ENCODE measurements at regions not wholly inside any gene's neighbourhood (a gene's known extent, or its start where the extent isn't known, plus 50 kb on each side); places are given as distances from the start of the nearest gene placed in this dataset.

DNA sequence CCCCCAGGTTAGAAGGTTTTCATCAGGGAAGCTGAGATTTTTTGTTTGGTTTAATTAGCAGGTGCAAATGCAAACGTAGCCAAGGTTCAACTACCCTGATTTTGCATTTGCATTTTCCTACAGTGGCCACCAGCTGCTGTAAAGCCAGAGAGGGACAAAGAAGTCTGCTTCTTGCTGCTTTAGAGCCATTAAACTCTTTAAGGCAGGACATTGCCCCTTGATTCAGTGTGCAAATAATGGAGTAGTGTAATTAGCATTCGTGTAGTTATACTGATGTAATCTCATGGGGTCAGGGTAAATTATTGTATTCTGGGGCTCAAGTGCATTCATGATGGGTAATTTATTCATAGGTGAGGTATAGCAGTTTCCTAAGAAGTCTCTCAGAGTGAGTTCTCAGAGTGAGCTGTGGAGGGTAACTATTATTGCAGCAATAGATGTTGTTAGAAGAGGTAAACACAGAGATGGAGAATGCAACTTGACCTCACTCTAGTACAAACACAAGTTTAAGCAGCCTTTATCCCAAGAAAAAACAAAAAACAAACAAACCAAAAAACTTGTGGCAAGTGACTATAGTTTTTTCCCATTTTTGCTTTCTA lies 526.5 kb downstream of the KIF4B start:
- POLR2A ChIA-PET, result no interaction called here
- Histone ChIP-seq H3K27me3 (ENCODE audit: control insufficient read depth in 2 of 2, insufficient read depth in 2 of 2, low read length in 2 of 2) (no peaks in the 10 kb centered on the region), H3K36me3 (ENCODE audit: control insufficient read depth, insufficient read depth, low read length) (no peaks in the 10 kb centered on the region), H3K4me3 (no peak overlapping the region), H3K79me2 (ENCODE audit: control insufficient read depth, insufficient read depth, low read length) (no peaks in the 10 kb centered on the region), H4K20me1 (replicated peaks; ENCODE audit: control insufficient read depth, insufficient read depth, low read length) (no peaks in the 10 kb centered on the region), H2AFZ (ENCODE audit: low read depth, low read length) (no peak overlapping the region), H3K27ac (ENCODE audit: extremely low read depth, low read depth, low read length) (no peak overlapping the region), H3K9me3 (replicated peaks; ENCODE audit: control insufficient read depth, insufficient read depth, low read depth, low read length) (no peaks in the 10 kb centered on the region; the same call in 1 of the 2 replicates), H3K4me1 (replicated peaks in 1 of 2; ENCODE audit: control insufficient read depth in 2 of 2, insufficient read depth in 2 of 2, low read length in 2 of 2) (no peaks in the 10 kb centered on the region), H3K9ac (ENCODE audit: insufficient read depth in 1 of 2, low read depth in 2 of 2, low read length in 2 of 2) (no peak overlapping the region), H3K9me1 (ENCODE audit: control insufficient read depth, insufficient read depth, low read length) (no peaks in the 10 kb centered on the region), H3K4me2 (ENCODE audit: insufficient read depth, low read length) (no peak overlapping the region)
- BruUV-seq (replicated peaks), result no TSS peak
- in situ Hi-C loops (cut with MboI), result no loop called here
- intact Hi-C loops (cut with micrococcal nuclease), result no loop called here
- WGBS (ENCODE audit: insufficient coverage, low coverage, missing lambda C conversion rate), result 0% methylated on average over 2 of the region's 2 CpGs
- CTCF ChIA-PET (ENCODE audit: low intra/inter-chr PET ratio), result no interaction called here
- DNase-seq (ENCODE audit: extremely low read depth in 1 of 4, low spot score in 3 of 4) (no peak), FAIRE-seq (no peak), ATAC-seq (no peak)
- TF ChIP-seq NCOA2 (IDR thresholded peaks at IDR 0.05; ENCODE audit: partially characterized antibody in 2 of 2), result no peak
- no peak for TF ChIP-seq TFAP4 (CRISPR knock-in tag; IDR thresholded peaks at IDR 0.05; ENCODE audit: borderline replicate concordance)

DNA sequence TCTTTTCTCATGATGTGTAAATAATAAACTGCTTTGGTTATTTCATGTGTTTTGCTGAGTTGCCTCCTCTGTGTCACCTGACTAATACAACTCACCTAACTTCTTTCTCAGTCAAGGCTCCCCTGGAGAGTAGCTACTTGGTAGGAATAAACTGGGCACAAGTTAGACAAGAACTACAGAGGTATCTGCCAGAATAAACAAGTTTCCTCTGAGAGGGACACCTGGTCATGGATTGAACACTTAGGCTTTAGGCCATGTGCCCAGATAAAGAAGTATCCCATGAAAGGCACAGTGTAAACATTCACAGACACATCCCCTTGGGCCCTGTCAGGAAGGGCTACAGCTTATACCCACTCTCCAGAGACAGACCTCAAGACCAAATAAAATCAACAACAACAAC lies 532.5 kb downstream of the KIF4B start:
- Histone ChIP-seq H3K4me3 (no peak overlapping the region), H3K4me1 (replicated peaks in 1 of 2; ENCODE audit: control insufficient read depth in 2 of 2, insufficient read depth in 2 of 2, low read length in 2 of 2) (no peaks in the 10 kb centered on the region), H4K20me1 (replicated peaks; ENCODE audit: control insufficient read depth, insufficient read depth, low read length) (no peaks in the 10 kb centered on the region), H3K9me3 (replicated peaks; ENCODE audit: control insufficient read depth, insufficient read depth, low read depth, low read length) (no peaks in the 10 kb centered on the region; the same call in 1 of the 2 replicates), H3K27me3 (ENCODE audit: control insufficient read depth in 2 of 2, insufficient read depth in 2 of 2, low read length in 2 of 2) (no peaks in the 10 kb centered on the region), H3K36me3 (ENCODE audit: control insufficient read depth, insufficient read depth, low read length) (no peaks in the 10 kb centered on the region), H3K79me2 (ENCODE audit: control insufficient read depth, insufficient read depth, low read length) (no peaks in the 10 kb centered on the region), H3K4me2 (ENCODE audit: insufficient read depth, low read length) (no peak overlapping the region), H3K9ac (ENCODE audit: insufficient read depth in 1 of 2, low read depth in 2 of 2, low read length in 2 of 2) (no peak overlapping the region), H3K9me1 (ENCODE audit: control insufficient read depth, insufficient read depth, low read length) (no peaks in the 10 kb centered on the region), H3K27ac (ENCODE audit: extremely low read depth, low read depth, low read length) (no peak overlapping the region), H2AFZ (ENCODE audit: low read depth, low read length) (no peak overlapping the region)
- DNase-seq (ENCODE audit: extremely low read depth in 1 of 4, low spot score in 3 of 4) (no peak), ATAC-seq (no peak), FAIRE-seq (no peak)
- in situ Hi-C loops (cut with MboI) (no loop called here), intact Hi-C loops (cut with micrococcal nuclease) (no loop called here)
- POLR2A ChIA-PET, result interaction anchor here (0.6 kb wide), 1 partner anchor 1234 kb away, joined by 3 read pairs; no protein-coding TSS in a partner anchor
- no TSS peak for BruUV-seq (replicated peaks)
- CTCF ChIA-PET (ENCODE audit: low intra/inter-chr PET ratio), result interaction anchor here (0.6 kb wide), 1 partner anchor 17 kb away, joined by 3 read pairs; no protein-coding TSS in a partner anchor
- TF ChIP-seq RHOXF2B (CRISPR knock-in tag; conservative IDR thresholded peaks at IDR 0.05) (no peak), SAP30 (IDR thresholded peaks at IDR 0.05; ENCODE audit: borderline replicate concordance, insufficient read depth, low read depth, low read length, poor library complexity, severe bottlenecking) (no peak), ZNF778 (CRISPR knock-in tag; IDR thresholded peaks at IDR 0.05) (no peak), FOXP4 (CRISPR knock-in tag; IDR thresholded peaks at IDR 0.05; ENCODE audit: borderline replicate concordance) (no peak), BCOR (IDR thresholded peaks at IDR 0.05) (no peak), ZNF740 (CRISPR knock-in tag; IDR thresholded peaks at IDR 0.05) (no peak), ZNF740 (tag; IDR thresholded peaks at IDR 0.05) (no peak)
